ENCODE measurements at regions not wholly inside any gene's neighbourhood (a gene's known extent, or its start where the extent isn't known, plus 50 kb on each side); places are given as distances from the start of the nearest gene placed in this dataset.

- no peaks in the 10 kb centered on the region for H3K9me2 ChIP-seq (ENCODE audit: insufficient read depth, low read length)
- TF ChIP-seq POLR2AphosphoS5 (IDR thresholded peaks at IDR 0.05) (no peak), TAF1 (IDR thresholded peaks at IDR 0.05; ENCODE audit: low read depth) (no peak), REST (IDR thresholded peaks at IDR 0.05; ENCODE audit: borderline replicate concordance) (no peak), MXI1 (conservative IDR thresholded peaks at IDR 0.05; ENCODE audit: poor library complexity, severe bottlenecking) (no peak), RAD21 (conservative IDR thresholded peaks at IDR 0.05) (no peak), EZH2 (IDR thresholded peaks at IDR 0.05; ENCODE audit: borderline replicate concordance, insufficient read depth, low read length, poor library complexity, severe bottlenecking) (no peak), SMC3 (conservative IDR thresholded peaks at IDR 0.05; ENCODE audit: poor library complexity) (no peak), EP300 (conservative IDR thresholded peaks at IDR 0.05; ENCODE audit: poor library complexity, severe bottlenecking) (no peak)
- TF ChIP-seq, protein P1, sequence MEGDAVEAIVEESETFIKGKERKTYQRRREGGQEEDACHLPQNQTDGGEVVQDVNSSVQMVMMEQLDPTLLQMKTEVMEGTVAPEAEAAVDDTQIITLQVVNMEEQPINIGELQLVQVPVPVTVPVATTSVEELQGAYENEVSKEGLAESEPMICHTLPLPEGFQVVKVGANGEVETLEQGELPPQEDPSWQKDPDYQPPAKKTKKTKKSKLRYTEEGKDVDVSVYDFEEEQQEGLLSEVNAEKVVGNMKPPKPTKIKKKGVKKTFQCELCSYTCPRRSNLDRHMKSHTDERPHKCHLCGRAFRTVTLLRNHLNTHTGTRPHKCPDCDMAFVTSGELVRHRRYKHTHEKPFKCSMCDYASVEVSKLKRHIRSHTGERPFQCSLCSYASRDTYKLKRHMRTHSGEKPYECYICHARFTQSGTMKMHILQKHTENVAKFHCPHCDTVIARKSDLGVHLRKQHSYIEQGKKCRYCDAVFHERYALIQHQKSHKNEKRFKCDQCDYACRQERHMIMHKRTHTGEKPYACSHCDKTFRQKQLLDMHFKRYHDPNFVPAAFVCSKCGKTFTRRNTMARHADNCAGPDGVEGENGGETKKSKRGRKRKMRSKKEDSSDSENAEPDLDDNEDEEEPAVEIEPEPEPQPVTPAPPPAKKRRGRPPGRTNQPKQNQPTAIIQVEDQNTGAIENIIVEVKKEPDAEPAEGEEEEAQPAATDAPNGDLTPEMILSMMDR (IDR thresholded peaks at IDR 0.05; ENCODE audit: poor library complexity, severe bottlenecking): no peak
- no peaks in the 10 kb centered on the region for H3K36me3 ChIP-seq (ENCODE audit: insufficient read depth, low read length)
- H4K20me1 ChIP-seq (ENCODE audit: insufficient read depth): no peaks in the 10 kb centered on the region
- H3K79me2 ChIP-seq (replicated peaks; ENCODE audit: insufficient read depth, low read length): no peaks in the 10 kb centered on the region
- no peak overlapping the region for H2AFZ ChIP-seq (ENCODE audit: low read depth, low read length)
- H3K27me3 ChIP-seq (ENCODE audit: insufficient read depth, low read depth, low read length): no peaks in the 10 kb centered on the region
- no peak overlapping the region for H3K4me2 ChIP-seq (ENCODE audit: low read length)
- H3K27ac ChIP-seq (ENCODE audit: low read length): no peak overlapping the region
- H3K9me3 ChIP-seq (ENCODE audit: low read length): no peaks in the 10 kb centered on the region
- H3F3A ChIP-seq (ENCODE audit: insufficient read depth, low read length, poor library complexity, severe bottlenecking): no peaks in the 10 kb centered on the region
- no peak overlapping the region for H3K9ac ChIP-seq (ENCODE audit: low read length)
- H3K4me3 ChIP-seq (ENCODE audit: low read length): no peak overlapping the region
These were observed 70.0 kb upstream of the UBE2E1 start for GRCh38 chr3:23735535-23736326.

DNA sequence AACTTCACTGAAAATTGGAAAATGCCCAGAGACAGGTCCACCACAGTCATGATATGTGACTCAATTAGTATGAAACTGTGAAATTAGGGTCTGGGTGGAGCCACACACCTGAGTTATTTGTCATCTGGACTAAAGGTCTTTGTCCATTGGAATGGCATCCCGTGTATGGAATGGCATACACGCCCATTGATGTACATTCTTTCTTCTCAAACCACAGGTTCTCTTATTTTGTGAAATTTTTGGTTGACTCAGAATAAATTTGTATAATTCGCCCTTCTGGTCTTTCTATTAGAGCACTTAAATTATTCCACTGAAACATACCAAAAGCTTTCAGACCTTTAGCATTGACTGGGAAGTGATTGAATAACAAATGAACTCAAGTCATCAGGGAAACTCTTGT is 66.8 kb upstream of the UBE2E1 start:
- H3K4me2 ChIP-seq (ENCODE audit: low read length): no peak overlapping the region

More for the DNA sequence above, 66.8 kb upstream of the UBE2E1 start:
- no peak overlapping the region for H3K27ac ChIP-seq (ENCODE audit: low read length)
- H4K20me1 ChIP-seq (ENCODE audit: insufficient read depth): no peaks in the 10 kb centered on the region
- TF ChIP-seq, protein P1 (IDR thresholded peaks at IDR 0.05; ENCODE audit: poor library complexity, severe bottlenecking): no peak
- no peak for TF ChIP-seq EP300 (conservative IDR thresholded peaks at IDR 0.05; ENCODE audit: poor library complexity, severe bottlenecking)
- TF ChIP-seq TAF1 (IDR thresholded peaks at IDR 0.05; ENCODE audit: low read depth): no peak
- no peak for TF ChIP-seq RAD21 (conservative IDR thresholded peaks at IDR 0.05)
- TF ChIP-seq MXI1 (conservative IDR thresholded peaks at IDR 0.05; ENCODE audit: poor library complexity, severe bottlenecking): no peak
- no peak for TF ChIP-seq SMC3 (conservative IDR thresholded peaks at IDR 0.05; ENCODE audit: poor library complexity)
- TF ChIP-seq EZH2 (IDR thresholded peaks at IDR 0.05; ENCODE audit: borderline replicate concordance, insufficient read depth, low read length, poor library complexity, severe bottlenecking): no peak
- no peak for TF ChIP-seq POLR2AphosphoS5 (IDR thresholded peaks at IDR 0.05)
- no peak for TF ChIP-seq REST (IDR thresholded peaks at IDR 0.05; ENCODE audit: borderline replicate concordance)
- peaks cover 21% of the 10 kb centered on the region for H3K27me3 ChIP-seq (ENCODE audit: insufficient read depth, low read depth, low read length)
- H3K36me3 ChIP-seq (ENCODE audit: insufficient read depth, low read length): no peaks in the 10 kb centered on the region
- no peaks in the 10 kb centered on the region for H3K9me2 ChIP-seq (ENCODE audit: insufficient read depth, low read length)
- no peaks in the 10 kb centered on the region for H3F3A ChIP-seq (ENCODE audit: insufficient read depth, low read length, poor library complexity, severe bottlenecking)
- no peak overlapping the region for H3K9ac ChIP-seq (ENCODE audit: low read length)
- no peak overlapping the region for H3K4me3 ChIP-seq (ENCODE audit: low read length)
- H2AFZ ChIP-seq (ENCODE audit: low read depth, low read length): no peak overlapping the region
- no peaks in the 10 kb centered on the region for H3K79me2 ChIP-seq (replicated peaks; ENCODE audit: insufficient read depth, low read length)
- no peaks in the 10 kb centered on the region for H3K9me3 ChIP-seq (ENCODE audit: low read length)

Data from neural cell (in vitro differentiated cells).